ENCODE measurements at regions not wholly inside any gene's neighbourhood (a gene's known extent, or its start where the extent isn't known, plus 50 kb on each side); places are given as distances from the start of the nearest gene placed in this dataset.

GRCh38 chr3:80094589-80094988 is 326.8 kb upstream of the ROBO1 start:
- TF ChIP-seq CTCF (conservative IDR thresholded peaks at IDR 0.05; ENCODE audit: low read length) = no peak
- TF ChIP-seq EZH2phosphoT487 (IDR thresholded peaks at IDR 0.05; ENCODE audit: borderline replicate concordance, low read depth, low read length) = no peak
